ENCODE measurements at regions not wholly inside any gene's neighbourhood (a gene's known extent, or its start where the extent isn't known, plus 50 kb on each side); places are given as distances from the start of the nearest gene placed in this dataset.

- no peak for TF ChIP-seq POLR2A (IDR thresholded peaks at IDR 0.05; ENCODE audit: low read depth, low read length)
- no peak for TF ChIP-seq TAF1 (IDR thresholded peaks at IDR 0.05; ENCODE audit: low read depth, low read length)
- no peak for TF ChIP-seq POLR2AphosphoS5 (IDR thresholded peaks at IDR 0.05; ENCODE audit: low read depth, low read length)
- TF ChIP-seq PAX5 (IDR thresholded peaks at IDR 0.05; ENCODE audit: insufficient read depth, low read length, severe bottlenecking): no peak
Observed at GRCh38 chr5:174413567-174414314, 310.6 kb upstream of the MSX2 start.

Data from GM12891 (cell line).